ENCODE measurements at regions not wholly inside any gene's neighbourhood (a gene's known extent, or its start where the extent isn't known, plus 50 kb on each side); places are given as distances from the start of the nearest gene placed in this dataset.

DNA sequence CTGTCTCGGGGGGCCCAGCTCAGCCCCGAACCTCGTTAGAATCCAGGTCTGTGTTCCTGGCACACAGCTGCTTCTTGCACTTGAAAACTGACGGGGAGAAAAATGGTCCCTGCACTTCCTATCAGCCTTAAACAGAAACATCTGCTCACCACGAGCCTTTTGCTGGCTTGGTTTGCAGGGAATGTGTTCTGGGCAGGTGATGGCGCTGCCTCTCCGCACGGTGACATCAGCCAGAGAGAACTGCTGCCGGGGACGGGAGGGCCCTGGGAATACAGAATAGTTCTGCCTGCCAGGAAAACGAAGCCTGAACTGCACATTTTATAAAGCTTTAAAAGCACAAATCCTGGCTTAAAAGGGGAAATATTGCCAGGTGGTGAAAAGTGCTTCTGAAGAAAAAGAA, 622.5 kb downstream of the TYW1 start (continued):
- no peak for TF ChIP-seq USF2 (IDR thresholded peaks at IDR 0.05; ENCODE audit: low read length)

All from H1 (cell line).